Glomerular endothelial cell (primary cell): ENCODE measurements at regions not wholly inside any gene's neighbourhood (a gene's known extent, or its start where the extent isn't known, plus 50 kb on each side); places are given as distances from the start of the nearest gene placed in this dataset.

ENCODE experiments used
- DNase-seq: peaks from one replicate; pipeline ENCODE4 v3.0.0-alpha.2; 2011; ENCODE audit warnings: low read depth, low spot score; ENCODE audit errors: extremely low read depth

DNA sequence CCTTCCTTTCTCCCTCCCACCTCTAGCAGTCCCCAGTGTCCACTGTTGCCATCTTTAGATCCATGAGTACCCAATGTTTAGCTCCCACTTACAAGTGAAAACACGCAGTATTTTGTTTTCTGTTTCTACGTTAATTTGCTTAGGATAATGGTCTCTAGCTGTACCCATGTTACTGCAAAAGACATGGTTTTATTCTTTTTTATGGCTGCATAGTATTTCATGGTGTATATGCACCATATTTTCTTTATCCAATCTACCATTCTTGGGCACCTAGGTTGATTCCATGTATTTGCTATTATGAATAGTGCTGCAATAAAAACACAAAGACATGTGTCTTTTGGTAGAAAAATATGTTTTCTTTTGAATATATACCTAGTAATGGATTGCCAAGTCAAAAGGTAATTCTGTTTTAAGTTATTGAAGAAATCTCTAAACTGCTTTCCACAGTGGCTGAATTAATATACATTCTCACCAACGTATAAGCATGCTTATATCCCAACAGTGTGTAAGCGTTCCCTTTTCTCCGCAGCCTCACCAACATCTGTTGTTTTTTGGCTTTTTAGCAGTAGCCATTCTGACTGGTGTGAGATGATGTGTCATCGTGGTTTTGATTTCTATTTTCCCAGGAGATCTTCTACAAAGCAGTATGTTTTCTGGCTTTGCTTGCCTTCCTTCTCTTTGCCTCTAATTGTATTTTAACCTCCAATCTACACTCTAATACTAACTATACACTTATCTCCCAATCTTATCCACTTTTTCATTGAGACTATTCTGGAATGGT, 179.5 kb upstream of the PHF14 start:
- DNase-seq, result no peak

DNA sequence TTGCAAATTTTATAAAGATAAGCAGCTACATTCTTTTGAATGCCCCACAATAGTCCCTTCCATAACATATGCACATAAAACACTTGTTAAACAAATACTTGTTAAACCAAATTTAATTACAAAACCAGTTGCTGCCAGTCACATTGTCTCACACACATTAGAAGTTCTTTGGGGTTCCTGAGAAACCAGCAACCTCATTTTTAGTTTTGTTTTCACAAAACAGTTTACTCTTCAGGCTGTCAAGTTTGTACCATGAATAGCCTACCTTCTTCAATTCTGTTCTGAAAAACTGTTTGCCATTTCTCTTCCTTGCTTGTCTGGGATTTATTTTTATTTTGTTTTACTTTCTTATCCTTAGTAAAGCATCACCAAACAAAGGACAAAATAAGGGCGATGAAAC, 176.5 kb upstream of the PHF14 start:
- no peak for DNase-seq

DNA sequence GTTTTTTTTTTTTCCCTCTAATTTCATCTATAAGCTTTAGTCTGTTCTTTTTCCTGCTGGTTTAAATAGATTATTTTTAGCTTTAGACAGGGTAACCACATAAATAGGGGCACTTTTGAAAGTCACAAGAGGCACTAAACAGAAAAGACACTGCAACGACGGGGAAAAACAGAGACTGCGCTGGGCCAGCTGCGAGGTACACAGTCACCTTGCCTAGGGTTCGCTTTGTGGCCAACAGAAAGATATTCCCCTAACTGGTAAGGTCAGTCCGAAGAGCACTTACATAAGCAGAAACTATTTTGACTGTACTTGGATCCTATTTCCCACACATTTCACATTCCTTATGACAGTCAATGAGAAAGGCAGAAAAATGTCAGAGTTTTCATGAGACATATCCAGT, 175.6 kb upstream of the PHF14 start:
- DNase-seq, result no peak

DNA sequence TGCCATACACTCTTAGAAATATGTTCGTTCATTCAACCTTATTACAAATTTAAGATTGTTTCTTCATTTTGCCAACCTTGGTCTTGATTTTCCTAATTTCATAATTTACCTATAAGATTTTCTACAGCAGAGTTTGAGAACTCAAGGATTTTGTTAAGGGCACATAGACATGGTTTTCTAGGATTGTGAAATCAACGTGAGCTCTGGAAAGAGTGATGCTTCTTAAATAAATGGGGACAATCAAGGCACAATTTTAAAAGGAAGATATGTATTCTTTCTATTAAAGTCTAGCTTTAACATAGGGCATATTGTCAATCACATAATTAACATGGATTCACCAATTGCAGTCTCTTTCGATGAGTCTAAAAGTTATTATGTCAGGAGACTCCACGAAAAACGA, 174.2 kb upstream of the PHF14 start:
- DNase-seq, result no peak

DNA sequence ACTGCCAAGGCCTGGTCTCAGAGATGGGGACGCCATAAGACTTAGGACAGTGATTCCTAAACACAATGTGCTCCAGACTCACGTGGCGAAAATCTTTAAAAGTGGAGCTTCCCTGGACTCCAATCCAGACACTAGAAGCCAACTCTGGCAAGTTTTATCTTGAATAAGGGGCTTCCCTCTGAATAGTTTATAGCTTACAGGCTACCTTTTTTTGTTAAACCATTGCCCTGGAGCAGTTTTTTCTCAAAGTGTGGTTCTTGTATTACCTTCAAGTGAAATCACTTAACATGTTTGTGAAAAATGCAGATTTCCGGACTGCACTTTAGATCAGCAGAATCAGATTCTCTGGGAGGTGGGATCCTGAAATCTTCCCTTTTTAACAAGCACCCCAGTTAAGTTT, 171.7 kb upstream of the PHF14 start:
- DNase-seq, result no peak

DNA sequence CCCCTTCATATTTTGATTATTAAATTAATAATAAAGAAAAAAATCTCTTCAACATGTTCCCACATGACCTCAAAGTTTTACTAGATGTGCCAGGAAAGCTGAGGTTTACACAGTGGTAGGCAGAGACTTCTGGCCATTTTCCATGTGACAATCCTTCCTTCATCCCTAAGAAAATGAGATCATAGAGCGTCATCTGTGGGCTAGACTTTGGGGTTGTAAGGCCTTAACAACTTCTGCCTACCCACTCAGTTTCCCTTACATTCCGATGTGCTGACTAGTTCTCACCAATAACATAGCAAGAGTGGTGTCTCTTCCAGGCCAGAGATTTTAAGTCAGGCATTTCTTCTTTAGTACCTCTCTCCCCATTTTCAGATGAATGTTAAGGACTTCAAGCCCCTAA, 171.1 kb upstream of the PHF14 start:
- no peak for DNase-seq

DNA sequence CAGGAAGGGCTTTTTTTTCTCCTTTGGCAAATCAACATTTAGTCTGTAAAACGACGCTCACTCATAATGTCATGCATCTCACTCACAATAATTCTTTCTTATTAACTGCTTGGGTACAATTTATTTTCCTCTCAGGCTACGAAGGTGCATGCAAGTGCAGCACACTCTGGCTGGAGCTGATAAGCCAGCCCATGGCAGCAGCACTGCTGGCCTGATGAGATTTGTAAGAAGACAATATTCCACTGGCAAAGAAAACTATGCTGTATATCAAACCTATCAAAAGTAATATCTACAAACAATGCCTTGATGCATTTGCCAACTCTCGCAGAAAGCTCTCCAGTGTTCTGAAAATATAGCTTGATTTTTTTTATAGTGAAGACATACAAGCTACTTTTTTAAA, 170.0 kb upstream of the PHF14 start:
- no peak for DNase-seq

DNA sequence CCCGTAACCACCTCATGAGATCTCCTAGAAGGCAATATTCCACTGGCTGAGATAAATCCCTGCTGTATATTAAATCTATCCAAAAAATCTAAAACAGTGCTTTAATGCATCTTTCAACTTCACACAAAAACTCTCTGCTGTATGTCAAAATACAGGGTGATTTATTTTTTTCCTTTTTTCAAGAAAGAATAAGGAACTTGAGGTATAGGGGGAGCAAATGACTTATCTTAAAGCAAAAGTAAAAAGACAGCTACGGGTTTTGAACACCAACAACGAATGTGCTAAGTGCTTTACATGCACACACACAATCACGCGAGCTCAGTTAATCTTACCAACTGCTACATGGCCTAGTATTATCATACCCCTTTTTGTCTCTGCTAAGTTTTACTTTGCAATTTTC, 168.9 kb upstream of the PHF14 start:
- no peak for DNase-seq

DNA sequence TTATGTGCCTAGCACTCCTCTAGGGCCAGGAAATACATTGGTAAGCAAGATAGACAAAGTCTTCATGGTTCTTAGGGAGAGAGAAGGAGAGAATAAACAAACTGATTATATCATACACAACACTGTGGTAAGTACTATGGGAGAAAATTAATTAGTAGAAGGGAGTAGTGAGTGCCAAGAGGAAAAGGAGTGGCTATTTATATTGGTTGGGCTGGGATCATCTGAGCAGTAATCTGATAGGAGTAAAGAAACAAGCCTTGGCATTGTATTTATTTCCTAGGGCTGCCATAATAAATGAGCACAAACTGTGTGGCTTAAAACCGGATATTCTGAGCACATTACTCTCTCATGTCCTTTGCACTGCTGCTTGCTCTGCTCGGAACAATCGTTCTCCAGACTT, 158.1 kb upstream of the PHF14 start:
- DNase-seq, result no peak

DNA sequence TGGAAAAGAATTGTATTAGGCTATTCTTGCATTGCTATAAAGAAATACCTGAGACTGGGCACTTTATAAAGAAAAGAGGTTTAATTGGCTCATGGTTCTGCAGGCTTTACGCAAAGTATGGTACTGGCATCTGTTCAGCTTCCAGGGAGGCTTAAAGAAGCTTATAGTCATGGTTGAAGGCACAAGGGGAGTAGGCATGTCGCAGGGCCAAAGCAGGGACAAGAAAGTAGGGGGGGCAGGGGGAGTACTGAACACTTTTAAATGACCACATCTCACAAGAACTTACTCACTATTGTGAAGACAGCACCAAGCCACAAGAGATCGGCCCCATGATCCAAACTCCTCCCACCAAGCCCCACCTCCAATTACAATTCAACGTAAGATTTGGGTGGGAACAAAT, 152.5 kb upstream of the PHF14 start:
- DNase-seq, result no peak

DNA sequence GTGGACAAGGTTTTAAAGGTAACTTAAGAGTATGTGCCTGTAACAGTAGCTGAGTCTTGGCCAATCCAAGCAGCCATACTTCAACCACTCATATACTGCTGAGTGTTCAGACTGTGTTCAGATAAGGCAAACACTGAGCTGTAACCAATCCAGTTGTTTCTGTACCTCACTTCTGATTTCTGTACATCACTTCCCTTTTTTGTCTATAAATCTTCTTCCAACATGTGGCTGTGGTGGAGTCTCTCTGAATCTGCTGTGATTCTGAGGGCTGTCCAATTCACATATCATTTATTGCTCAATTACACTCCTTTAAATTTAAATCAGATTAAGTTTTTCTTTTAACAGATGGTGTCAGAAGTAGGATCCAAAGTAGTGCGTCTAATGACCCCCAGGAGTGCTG, 149.5 kb upstream of the PHF14 start:
- DNase-seq, result no peak

DNA sequence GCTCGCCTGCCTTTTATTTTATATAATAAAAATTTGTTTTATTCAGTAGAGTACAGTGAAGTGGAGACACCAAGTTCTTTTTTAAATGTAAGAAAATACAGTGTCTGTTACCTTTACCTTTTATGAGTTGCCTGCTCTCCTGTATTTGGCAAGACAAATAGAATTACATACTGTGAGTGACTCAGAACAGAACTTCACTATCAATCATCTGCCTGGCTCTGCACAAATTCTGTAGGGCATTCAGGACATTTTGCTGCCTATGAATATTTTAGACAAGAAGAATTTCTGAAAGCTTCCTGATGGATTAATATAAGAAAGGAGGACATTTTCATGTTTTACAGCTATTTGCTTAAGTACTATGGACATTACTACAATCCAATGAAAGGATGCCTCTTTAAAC, 135.4 kb upstream of the PHF14 start:
- no peak for DNase-seq

DNA sequence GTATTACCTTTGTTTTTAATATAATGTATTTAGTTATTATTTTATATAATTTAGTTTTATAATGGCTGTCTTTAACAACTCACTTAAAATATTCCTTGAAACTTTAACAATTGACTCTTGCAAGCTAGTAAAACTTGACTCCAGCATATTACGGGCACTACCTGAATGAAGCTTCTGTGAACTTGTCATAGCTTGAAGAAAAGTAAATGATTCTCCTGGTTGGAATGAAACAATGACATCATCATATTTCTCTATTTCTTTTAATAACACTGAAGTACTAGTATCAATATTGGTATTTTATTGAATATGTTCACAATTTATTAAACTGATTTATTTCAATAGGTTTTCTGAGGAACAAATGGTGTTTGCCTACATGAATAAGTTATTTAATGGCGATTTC, 128.4 kb upstream of the PHF14 start:
- no peak for DNase-seq

DNA sequence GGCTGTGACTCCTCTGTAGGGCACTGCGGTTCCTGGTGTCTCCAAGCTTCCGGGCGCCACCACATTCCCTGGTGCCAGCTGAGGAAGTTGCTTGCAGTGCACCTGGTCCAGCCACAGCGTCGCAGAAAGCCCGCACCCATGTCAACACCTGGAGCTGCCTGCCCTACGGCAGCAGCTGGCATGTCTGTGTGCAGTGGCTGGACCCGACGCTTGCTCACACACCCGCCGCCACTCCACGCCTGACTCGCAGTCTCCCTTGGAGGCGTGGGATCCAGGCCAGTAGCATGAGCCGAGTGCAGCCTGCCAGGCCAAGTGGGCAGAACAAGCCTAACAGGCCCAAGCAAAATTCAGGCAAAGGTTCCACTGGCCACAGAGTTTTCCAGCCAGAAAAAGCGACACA, 118.1 kb upstream of the PHF14 start:
- DNase-seq, result no peak

DNA sequence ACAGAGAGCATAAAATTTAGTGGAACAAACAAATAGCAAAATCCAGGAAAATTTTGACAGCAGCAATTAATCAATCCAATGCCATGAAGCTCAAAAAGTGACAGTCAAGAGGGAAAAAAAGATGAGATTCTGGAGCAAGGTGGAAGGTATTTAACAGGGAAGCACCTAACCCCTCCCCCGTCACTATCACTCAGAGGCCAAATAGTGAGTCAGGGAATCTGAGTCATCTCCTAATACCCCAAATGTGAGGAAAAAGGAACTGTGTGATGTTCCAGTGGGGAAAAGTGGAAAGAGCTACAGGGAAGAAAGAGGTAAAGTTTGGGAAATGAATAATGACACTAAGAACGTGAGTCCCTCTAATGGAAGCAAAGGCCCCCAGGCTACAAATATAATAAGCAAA, 113.2 kb upstream of the PHF14 start:
- DNase-seq, result no peak

DNA sequence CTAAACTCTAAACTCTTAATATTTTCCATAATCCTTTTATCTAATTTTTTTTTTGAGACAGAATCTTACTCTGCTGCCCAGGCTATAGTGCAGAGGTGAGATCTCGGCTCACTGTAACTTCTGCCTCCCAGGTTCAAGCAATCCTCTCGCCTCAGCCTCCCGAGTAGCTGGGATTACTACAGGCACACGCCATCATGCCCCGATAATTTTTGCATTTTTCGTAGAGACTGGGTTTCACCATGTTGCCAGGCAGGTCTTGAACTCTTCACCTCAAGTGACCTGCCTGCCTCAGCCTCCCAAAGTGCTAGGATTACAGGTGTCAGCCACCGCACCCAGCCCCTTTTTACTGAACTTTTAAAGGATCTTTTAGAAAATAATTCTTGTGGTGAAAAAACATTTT, 110.2 kb upstream of the PHF14 start:
- DNase-seq, result no peak

DNA sequence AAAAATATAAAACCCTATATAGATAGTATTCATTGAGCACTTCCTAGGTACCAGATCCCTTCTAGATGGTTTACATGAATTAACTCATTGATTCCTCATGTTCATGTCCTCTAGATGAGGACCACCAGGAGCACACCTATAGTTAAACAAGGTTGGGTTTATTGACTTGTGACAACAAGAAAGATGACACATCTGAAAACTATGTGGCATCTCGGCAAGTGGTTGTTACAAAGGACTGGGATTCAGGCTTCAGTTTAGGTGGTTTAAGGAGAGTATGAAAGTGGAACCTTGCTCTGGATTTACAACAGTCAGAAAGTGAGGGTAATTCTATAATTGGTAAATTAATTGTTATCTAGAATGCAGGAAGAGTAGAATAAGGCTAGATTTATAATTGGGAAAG, 99.0 kb upstream of the PHF14 start:
- no peak for DNase-seq

DNA sequence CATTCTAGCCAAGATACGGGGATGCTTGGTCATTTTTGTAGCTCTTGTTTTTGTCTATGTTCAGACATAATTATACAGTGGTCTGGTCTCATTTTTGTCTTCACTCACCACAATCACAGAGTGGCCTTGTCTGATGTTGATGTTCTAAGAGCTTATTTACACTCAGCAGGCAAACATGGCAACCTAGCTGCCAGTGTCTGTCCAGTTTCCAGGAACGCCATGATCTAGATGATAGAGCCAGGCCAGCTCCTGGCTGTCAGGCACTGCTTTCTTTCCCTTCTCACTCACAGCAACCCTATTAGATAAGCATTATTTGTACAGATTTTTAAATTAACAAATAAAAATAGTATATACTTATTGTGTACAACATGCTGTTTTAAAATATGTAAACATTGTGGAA, 98.6 kb upstream of the PHF14 start:
- DNase-seq, result no peak

DNA sequence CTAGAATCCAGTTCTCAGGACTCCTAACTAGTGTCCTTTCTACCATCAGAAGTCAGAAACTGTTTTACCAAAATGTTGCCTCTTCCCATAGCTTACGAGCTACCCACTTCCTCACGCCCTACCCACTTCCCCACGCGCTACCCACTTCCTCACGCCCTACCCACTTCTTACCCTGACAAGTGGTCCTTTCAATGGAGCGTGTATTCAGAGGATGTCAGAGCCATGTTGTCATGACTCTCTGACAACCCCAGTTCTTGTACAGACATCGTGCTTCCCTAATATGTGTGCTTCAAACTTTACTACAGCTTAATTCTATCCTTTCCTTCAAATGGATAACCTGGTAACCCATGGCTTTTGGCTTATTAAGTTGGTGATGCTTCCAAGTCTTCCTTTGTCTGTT, 84.8 kb upstream of the PHF14 start:
- no peak for DNase-seq

DNA sequence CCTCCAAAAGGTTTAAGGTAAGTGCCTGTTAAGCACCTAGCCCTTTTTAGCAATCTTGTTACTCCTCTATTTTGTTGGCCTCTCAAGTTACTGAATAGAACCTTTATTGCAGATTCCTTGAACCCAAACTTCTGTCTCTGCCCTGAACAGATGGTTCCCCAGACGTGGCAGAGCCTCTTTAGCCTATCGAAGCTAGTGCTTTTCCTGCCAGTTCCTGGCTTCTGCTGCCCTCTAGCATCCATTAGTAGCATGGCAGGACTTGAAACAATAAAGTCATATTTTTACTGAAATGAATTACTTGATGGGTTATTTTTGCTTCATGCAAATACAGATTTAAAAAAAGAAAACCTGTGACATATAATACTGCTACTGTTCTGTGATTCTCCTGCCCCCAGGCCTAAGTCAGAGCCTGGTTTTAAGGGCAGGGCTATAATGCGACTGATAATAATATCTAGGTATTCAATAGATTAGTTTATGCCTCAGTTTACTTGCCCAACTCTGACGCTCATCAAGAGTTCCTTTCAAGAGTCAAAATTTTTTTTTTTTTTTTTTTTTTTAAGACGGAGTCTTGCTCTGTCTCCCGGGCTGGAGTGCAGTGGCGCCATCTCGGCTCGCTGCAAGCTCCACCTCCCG, 84.3 kb upstream of the PHF14 start:
- peak; percentile 9 for DNase-seq

DNA sequence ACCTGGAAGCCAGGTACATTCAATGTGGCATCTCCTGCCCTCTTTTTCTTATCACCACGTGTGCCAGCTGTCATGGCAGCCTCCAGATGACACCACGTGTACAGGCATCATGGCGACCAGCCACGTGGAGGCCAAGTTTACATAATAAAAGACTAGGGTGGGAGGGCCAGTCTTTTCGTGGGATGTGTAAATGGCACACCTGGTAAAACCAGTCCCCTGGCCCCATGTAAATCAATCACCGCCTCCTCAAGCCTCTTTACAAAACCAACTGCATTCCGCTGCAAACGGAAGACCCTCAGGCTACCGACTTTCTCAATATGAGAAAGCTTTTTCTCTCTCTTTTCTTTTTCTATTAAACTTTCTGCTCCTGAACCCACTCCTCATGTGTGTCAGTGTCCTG, 65.1 kb upstream of the PHF14 start:
- no peak for DNase-seq

DNA sequence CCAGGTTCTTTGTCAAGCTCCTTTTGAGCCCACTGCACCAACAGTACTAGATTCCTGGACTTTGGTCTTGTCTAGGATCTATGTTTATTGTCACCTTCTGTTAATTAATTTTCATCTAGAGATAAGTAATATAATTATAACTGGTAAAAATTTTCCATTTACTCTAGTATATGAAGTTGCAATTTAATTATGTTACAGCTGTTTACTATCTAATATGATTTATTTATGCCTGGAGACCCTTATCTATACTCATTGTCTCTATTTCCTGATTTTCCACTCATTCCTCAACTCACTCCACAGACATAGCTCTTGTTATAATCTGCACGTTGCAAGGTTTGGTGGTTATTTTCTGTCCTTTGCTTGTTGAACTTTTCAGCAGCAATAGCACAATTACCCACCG, 63.2 kb upstream of the PHF14 start:
- DNase-seq, result no peak

DNA sequence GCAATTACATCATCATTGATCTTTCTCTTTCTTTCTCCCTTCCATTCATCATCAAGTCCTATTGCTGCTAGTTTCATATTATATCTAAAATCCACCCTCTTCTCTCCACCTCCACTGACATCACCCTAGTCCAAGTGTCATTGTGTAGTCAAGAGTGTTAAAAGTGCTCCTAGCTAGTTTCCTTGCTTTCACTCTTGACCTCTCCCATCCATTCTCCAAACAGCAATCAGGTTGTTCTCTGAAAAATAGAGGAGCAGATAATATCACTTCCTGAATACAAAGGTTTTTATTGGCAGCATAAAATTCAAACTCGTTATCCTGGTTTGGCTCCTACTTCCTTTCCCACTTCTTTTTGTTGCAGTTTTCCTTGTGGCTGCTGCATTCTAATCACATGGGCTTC, 61.6 kb upstream of the PHF14 start:
- DNase-seq, result no peak
